PC-9 (cell line): ENCODE measurements at regions not wholly inside any gene's neighbourhood (a gene's known extent, or its start where the extent isn't known, plus 50 kb on each side); places are given as distances from the start of the nearest gene placed in this dataset.
"Not testable (repeated sequence)": the region's sequence is repeated elsewhere in the genome, so short reads cannot be mapped to it uniquely, and the experiment has no call there.

Source experiments
- BruUV-seq: library from RNA; stranded (reverse); fragments of 400-500 nt; replicated peaks from 2 replicates; lab custom pipeline; 2021; lab: Mats Ljungman, UMichigan
- CTCF ChIA-PET: fragments of 300-600 bp; sonication (Branson Sonifier 250); formaldehyde crosslinking; loops from one replicate; lab custom pipeline; 2022; ENCODE audit warnings: antibody characterized with exemption; lab: Charles Lee
- POLR2A ChIA-PET: fragments of 300-600 bp; sonication (Branson Sonifier 250); formaldehyde crosslinking; loops from one replicate; lab custom pipeline; 2022; ENCODE audit warnings: antibody characterized with exemption; ENCODE audit not compliant: unreplicated experiment; lab: Charles Lee
- DNase-seq, 2 experiments: peaks; one replicate each; pipeline versions ENCODE4 v3.0.0 to v3.0.0-alpha.2; 2015 to 2022; ENCODE audit warnings: mixed read lengths in 1 of 2
- H2AFZ ChIP-seq: fragments of 200-600 bp; sonication (generic); 2 replicates; pipeline ENCODE4 v1.8.1; 2017; ENCODE audit warnings: antibody characterized with exemption
- H3F3A ChIP-seq: fragments of 200-600 bp; sonication (generic); 2 replicates; pipeline ENCODE4 v1.8.1; 2017; ENCODE audit warnings: antibody characterized with exemption, mild to moderate bottlenecking, low read depth; ENCODE audit not compliant: insufficient read depth
- H3K27ac ChIP-seq: fragments of 200-600 bp; sonication (generic); 2 replicates; pipeline ENCODE4 v1.6.1; 2016; ENCODE audit warnings: mixed run types
- H3K27me3 ChIP-seq: fragments of 200-600 bp; sonication (generic); 2 replicates; pipeline ENCODE4 v1.6.1; 2016; ENCODE audit warnings: low read depth, mixed run types; ENCODE audit not compliant: insufficient read depth
- H3K36me3 ChIP-seq: fragments of 200-600 bp; sonication (generic); 2 replicates; pipeline ENCODE4 v1.6.1; 2016; ENCODE audit warnings: low read depth, mixed run types
- H3K4me1 ChIP-seq: fragments of 200-600 bp; sonication (generic); replicated peaks from 2 replicates; pipeline ENCODE4 v1.6.1; 2016; ENCODE audit warnings: mixed run types; ENCODE audit not compliant: insufficient read depth
- H3K4me2 ChIP-seq: fragments of 200-600 bp; sonication (generic); 2 replicates; pipeline ENCODE4 v1.6.1; 2017; ENCODE audit warnings: mixed run types
- H3K4me3 ChIP-seq: fragments of 200-600 bp; sonication (generic); 2 replicates; pipeline ENCODE4 v1.6.1; 2016; ENCODE audit warnings: mixed run types
- H3K79me2 ChIP-seq: fragments of 200-600 bp; sonication (generic); 2 replicates; pipeline ENCODE4 v1.6.1; 2017; ENCODE audit warnings: low read depth, mixed run types
- H3K9me2 ChIP-seq: fragments of 200-600 bp; sonication (generic); 2 replicates; pipeline ENCODE4 v1.8.1; 2017; ENCODE audit warnings: mild to moderate bottlenecking; ENCODE audit not compliant: insufficient read depth
- H3K9me3 ChIP-seq: fragments of 200-600 bp; sonication (generic); 2 replicates; pipeline ENCODE4 v1.8.1; 2016; ENCODE audit warnings: low read depth; ENCODE audit not compliant: insufficient read depth
- H4K20me1 ChIP-seq: fragments of 200-600 bp; sonication (generic); 2 replicates; pipeline ENCODE4 v1.8.1; 2017; ENCODE audit not compliant: insufficient read depth
- CTCF ChIP-seq: fragments of 200-600 bp; sonication (generic); conservative IDR thresholded peaks from 2 replicates; pipeline ENCODE4 v1.6.1; 2017; ENCODE audit warnings: mixed run types, antibody characterized with exemption, mild to moderate bottlenecking, moderate library complexity
- EZH2 ChIP-seq: fragments of 200-600 bp; sonication (generic); IDR thresholded peaks from 2 replicates; pipeline ENCODE4 v1.8.0; 2017; ENCODE audit warnings: antibody characterized with exemption, low read depth
- intact Hi-C: fragments of 100-400 bp; cut with micrococcal nuclease; formaldehyde crosslinking; loops from one replicate; pipeline ENCODE4 v1.10.0; 2022; ENCODE audit not compliant: unreplicated experiment

DNA sequence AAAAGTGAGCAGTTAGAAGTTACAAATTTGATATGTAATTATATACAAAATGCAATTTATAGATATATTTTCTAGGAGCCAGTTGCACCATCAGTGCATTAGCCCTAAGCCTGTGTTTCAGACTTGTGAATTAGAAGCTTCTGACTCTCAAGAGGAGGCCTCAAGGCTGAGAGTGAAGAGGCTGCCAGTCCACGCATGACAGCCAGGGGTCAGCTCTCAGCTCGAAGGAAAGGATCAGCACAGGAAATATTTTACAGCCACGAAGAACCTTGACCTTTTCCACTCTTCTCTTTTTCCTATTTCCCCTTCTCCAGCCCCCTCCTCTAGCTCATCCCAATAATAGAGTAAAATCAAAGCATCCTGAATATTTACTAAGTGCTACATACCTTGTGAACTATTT is 642.4 kb downstream of the TRIML1 start:
- ChIA-PET CTCF (no interaction called here), POLR2A (no interaction called here)
- no peaks in the 10 kb centered on the region for H3K79me2 ChIP-seq
- no peaks in the 10 kb centered on the region for H3K36me3 ChIP-seq
- H3K4me2 ChIP-seq, result no peak overlapping the region
- BruUV-seq, result no TSS peak
- H3K4me1 ChIP-seq, result no peaks in the 10 kb centered on the region
- H3K4me3 ChIP-seq, result no peak overlapping the region
- no peaks in the 10 kb centered on the region for H3F3A ChIP-seq
- TF ChIP-seq EZH2 (no peak), CTCF (peak; percentile 25; the same call in 1 of the 2 replicates)
- H4K20me1 ChIP-seq, result no peaks in the 10 kb centered on the region
- H3K9me3 ChIP-seq, result no peaks in the 10 kb centered on the region
- H3K27me3 ChIP-seq, result no peaks in the 10 kb centered on the region; the same call in 1 of the 2 replicates
- no peak overlapping the region for H2AFZ ChIP-seq
- H3K9me2 ChIP-seq, result no peaks in the 10 kb centered on the region
- DNase-seq, result no peak
- no peak overlapping the region for H3K27ac ChIP-seq
- intact Hi-C loops, result no loop called here

- no peak overlapping the region for H3K4me3 ChIP-seq
- H2AFZ ChIP-seq, result no peak overlapping the region
- H3K79me2 ChIP-seq, result no peaks in the 10 kb centered on the region
- no peaks in the 10 kb centered on the region; the same call in 1 of the 2 replicates for H3K27me3 ChIP-seq
- no peak for TF ChIP-seq CTCF
- no peak for TF ChIP-seq EZH2
- no TSS peak for BruUV-seq
- H3K27ac ChIP-seq, result no peak overlapping the region
- no peaks in the 10 kb centered on the region for H4K20me1 ChIP-seq
- DNase-seq, result no peak
- no peaks in the 10 kb centered on the region for H3K4me1 ChIP-seq
- intact Hi-C loops, result no loop called here
- H3K36me3 ChIP-seq, result no peaks in the 10 kb centered on the region
- H3F3A ChIP-seq, result no peaks in the 10 kb centered on the region
- POLR2A ChIA-PET, result no interaction called here
- CTCF ChIA-PET, result no interaction called here
- no peaks in the 10 kb centered on the region for H3K9me3 ChIP-seq
- H3K9me2 ChIP-seq, result no peaks in the 10 kb centered on the region
- H3K4me2 ChIP-seq, result no peak overlapping the region
These were observed 643.9 kb downstream of the TRIML1 start for GRCh38 chr4:188783175-188783574.

- Histone ChIP-seq H3K9me2 (no peaks in the 10 kb centered on the region), H3F3A (no peaks in the 10 kb centered on the region), H3K27me3 (no peaks in the 10 kb centered on the region), H3K4me2 (no peak overlapping the region), H3K27ac (no peak overlapping the region), H3K4me3 (no peak overlapping the region), H4K20me1 (no peaks in the 10 kb centered on the region), H3K9me3 (no peaks in the 10 kb centered on the region), H3K4me1 (no peaks in the 10 kb centered on the region), H3K79me2 (no peaks in the 10 kb centered on the region), H2AFZ (no peak overlapping the region), H3K36me3 (no peaks in the 10 kb centered on the region)
- no peak for DNase-seq
- ChIA-PET POLR2A (interaction anchor here (0.7 kb wide), 1 partner anchor 111 kb away, joined by 3 read pairs; no protein-coding TSS in a partner anchor), CTCF (no interaction called here)
- BruUV-seq, result no TSS peak
- intact Hi-C loops, result no loop called here
- TF ChIP-seq EZH2 (no peak), CTCF (no peak)
These were observed 644.4 kb downstream of the TRIML1 start for GRCh38 chr4:188783606-188784160.

DNA sequence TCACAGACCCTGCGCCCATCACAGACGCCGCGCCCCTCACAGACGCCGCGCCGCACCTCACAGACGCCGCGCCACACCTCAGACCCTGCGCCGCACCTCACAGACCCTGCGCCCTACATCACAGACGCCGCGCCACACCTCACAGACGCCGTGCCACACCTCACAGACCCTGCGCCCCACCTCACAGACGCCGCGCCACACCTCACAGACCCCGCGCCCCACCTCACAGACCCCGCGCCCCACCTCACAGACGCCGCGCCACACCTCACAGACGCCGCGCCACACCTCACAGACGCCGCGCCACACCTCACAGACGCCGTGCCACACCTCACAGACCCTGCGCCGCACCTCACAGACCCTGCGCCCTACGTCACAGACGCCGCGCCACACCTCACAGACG is 657.4 kb downstream of the TRIML1 start:
- H3K36me3 ChIP-seq, CTCF ChIA-PET, H3K9me2 ChIP-seq, DNase-seq, BruUV-seq, POLR2A ChIA-PET, intact Hi-C loops, H3K4me1 ChIP-seq, H3K79me2 ChIP-seq, H3K27me3 ChIP-seq, H3K4me2 ChIP-seq, H3K9me3 ChIP-seq, H3K4me3 ChIP-seq, H3K27ac ChIP-seq, H3F3A ChIP-seq, H2AFZ ChIP-seq, H4K20me1 ChIP-seq: not testable (repeated sequence)

GRCh38 chr4:188797011-188797410 is 657.8 kb downstream of the TRIML1 start:
- H3K36me3 ChIP-seq, H3K79me2 ChIP-seq, intact Hi-C loops, H3K4me3 ChIP-seq, H3F3A ChIP-seq, H3K4me1 ChIP-seq, H3K27ac ChIP-seq, H3K9me2 ChIP-seq, H2AFZ ChIP-seq, H3K4me2 ChIP-seq, BruUV-seq, H4K20me1 ChIP-seq, H3K27me3 ChIP-seq, H3K9me3 ChIP-seq, CTCF ChIA-PET, DNase-seq, POLR2A ChIA-PET: not testable (repeated sequence)
